KMS-11 (cell line): ENCODE measurements at regions not wholly inside any gene's neighbourhood (a gene's known extent, or its start where the extent isn't known, plus 50 kb on each side); places are given as distances from the start of the nearest gene placed in this dataset.

ENCODE experiments used
- H2AFZ ChIP-seq: fragments of 200-600 bp; sonication (generic); 2 replicates; pipeline ENCODE4 v1.6.1; 2016; ENCODE audit warnings: antibody characterized with exemption, mixed run types, low read depth
- H3K27ac ChIP-seq: fragments of 200-600 bp; sonication (generic); 2 replicates; pipeline ENCODE4 v1.6.1; 2016; ENCODE audit warnings: mild to moderate bottlenecking, mixed run types
- H3K27me3 ChIP-seq: fragments of 200-600 bp; sonication (generic); 2 replicates; pipeline ENCODE4 v1.6.1; 2017; ENCODE audit warnings: mild to moderate bottlenecking, low read depth, mixed run types, moderate library complexity; ENCODE audit not compliant: insufficient read depth
- H3K36me3 ChIP-seq: fragments of 200-600 bp; sonication (generic); 2 replicates; pipeline ENCODE4 v1.6.1; 2017; ENCODE audit warnings: mild to moderate bottlenecking, mixed run types; ENCODE audit not compliant: insufficient read depth
- H3K4me1 ChIP-seq: fragments of 200-600 bp; sonication (generic); 2 replicates; pipeline ENCODE4 v1.6.1; 2016; ENCODE audit warnings: mild to moderate bottlenecking, low read depth, mixed run types; ENCODE audit not compliant: poor library complexity, severe bottlenecking
- H3K4me2 ChIP-seq: fragments of 200-600 bp; sonication (generic); 2 replicates; pipeline ENCODE4 v1.7.0; 2016; ENCODE audit warnings: mild to moderate bottlenecking, mixed run types
- H3K4me3 ChIP-seq: fragments of 200-600 bp; sonication (generic); IDR thresholded peaks from 2 replicates; pipeline ENCODE4 v1.6.1; 2017; ENCODE audit warnings: low read depth, low read length, mixed read lengths; ENCODE audit not compliant: insufficient read depth
- H3K79me2 ChIP-seq: fragments of 200-600 bp; sonication (generic); 2 replicates; pipeline ENCODE4 v1.6.1; 2016; ENCODE audit warnings: low read depth, mixed run types; ENCODE audit not compliant: insufficient read depth
- H3K9ac ChIP-seq: fragments of 200-600 bp; sonication (generic); 2 replicates; pipeline ENCODE4 v1.6.1; 2016; ENCODE audit warnings: mild to moderate bottlenecking, mixed run types
- H4K20me1 ChIP-seq: fragments of 200-600 bp; sonication (generic); 2 replicates; pipeline ENCODE4 v1.6.1; 2016; ENCODE audit warnings: mild to moderate bottlenecking, mixed run types; ENCODE audit not compliant: insufficient read depth
- TF ChIP-seq, protein P1 (sequence below): fragments of 200-600 bp; sonication (generic); conservative IDR thresholded peaks from 2 replicates; pipeline ENCODE4 v1.6.1; 2017; ENCODE audit warnings: low read depth, mild to moderate bottlenecking, antibody characterized with exemption, low read length, moderate library complexity, mixed read lengths

DNA sequence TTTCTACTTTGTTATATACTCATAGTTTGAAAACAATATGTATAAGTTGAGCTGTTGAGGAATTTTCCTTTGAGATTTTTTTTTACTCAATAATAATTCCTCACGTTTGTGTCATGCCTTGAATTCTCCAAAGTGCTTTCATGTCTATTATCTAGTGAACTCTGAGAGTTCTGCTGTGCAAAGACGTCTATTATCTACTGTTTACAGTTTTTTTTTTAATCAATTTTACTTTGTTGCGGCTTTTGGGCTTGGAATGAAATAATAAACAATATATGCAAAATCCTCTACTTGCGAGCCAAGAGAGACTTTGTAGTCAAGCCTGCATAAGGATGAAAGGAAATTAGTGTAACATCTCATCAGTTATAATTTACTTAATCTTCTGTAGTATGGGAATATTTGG, 107.2 kb upstream of the FRMD6 start:
- H3K36me3 ChIP-seq, result no peaks in the 10 kb centered on the region
- no peak overlapping the region for H3K4me2 ChIP-seq
- no peak overlapping the region for H3K9ac ChIP-seq
- H3K27me3 ChIP-seq, result no peaks in the 10 kb centered on the region
- H3K79me2 ChIP-seq, result no peaks in the 10 kb centered on the region
- no peaks in the 10 kb centered on the region for H4K20me1 ChIP-seq
- H3K4me1 ChIP-seq, result peaks cover 5% of the 10 kb centered on the region
- no peak overlapping the region for H3K27ac ChIP-seq
- no peak overlapping the region for H2AFZ ChIP-seq
- no peak overlapping the region for H3K4me3 ChIP-seq
- TF ChIP-seq, protein P1, sequence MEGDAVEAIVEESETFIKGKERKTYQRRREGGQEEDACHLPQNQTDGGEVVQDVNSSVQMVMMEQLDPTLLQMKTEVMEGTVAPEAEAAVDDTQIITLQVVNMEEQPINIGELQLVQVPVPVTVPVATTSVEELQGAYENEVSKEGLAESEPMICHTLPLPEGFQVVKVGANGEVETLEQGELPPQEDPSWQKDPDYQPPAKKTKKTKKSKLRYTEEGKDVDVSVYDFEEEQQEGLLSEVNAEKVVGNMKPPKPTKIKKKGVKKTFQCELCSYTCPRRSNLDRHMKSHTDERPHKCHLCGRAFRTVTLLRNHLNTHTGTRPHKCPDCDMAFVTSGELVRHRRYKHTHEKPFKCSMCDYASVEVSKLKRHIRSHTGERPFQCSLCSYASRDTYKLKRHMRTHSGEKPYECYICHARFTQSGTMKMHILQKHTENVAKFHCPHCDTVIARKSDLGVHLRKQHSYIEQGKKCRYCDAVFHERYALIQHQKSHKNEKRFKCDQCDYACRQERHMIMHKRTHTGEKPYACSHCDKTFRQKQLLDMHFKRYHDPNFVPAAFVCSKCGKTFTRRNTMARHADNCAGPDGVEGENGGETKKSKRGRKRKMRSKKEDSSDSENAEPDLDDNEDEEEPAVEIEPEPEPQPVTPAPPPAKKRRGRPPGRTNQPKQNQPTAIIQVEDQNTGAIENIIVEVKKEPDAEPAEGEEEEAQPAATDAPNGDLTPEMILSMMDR, result no peak

DNA sequence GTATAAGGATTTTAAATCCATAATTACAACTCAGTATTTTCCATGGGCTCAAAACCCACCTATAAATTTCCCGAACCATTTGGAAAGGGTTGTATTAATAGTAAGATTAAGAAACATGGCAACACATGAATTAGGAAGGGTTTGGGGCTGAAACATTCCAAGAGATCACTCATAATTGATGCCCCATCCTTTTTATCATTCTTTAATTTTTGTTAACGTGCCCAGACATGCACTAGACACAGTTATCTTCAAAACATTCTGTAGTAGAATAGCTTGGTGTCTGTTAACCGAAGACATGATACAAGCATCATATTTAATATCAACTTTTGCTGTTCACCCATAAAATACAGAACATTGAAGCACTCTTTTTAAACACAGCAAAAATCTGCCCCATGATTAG, 106.8 kb upstream of the FRMD6 start:
- Histone ChIP-seq H2AFZ (no peak overlapping the region), H3K4me1 (peaks cover under 1% of the 10 kb centered on the region), H3K27ac (no peak overlapping the region), H3K27me3 (no peaks in the 10 kb centered on the region), H3K4me2 (no peak overlapping the region), H3K79me2 (no peaks in the 10 kb centered on the region), H3K36me3 (no peaks in the 10 kb centered on the region), H3K4me3 (no peak overlapping the region), H4K20me1 (no peaks in the 10 kb centered on the region), H3K9ac (no peak overlapping the region)
- TF ChIP-seq, protein P1, result no peak

DNA sequence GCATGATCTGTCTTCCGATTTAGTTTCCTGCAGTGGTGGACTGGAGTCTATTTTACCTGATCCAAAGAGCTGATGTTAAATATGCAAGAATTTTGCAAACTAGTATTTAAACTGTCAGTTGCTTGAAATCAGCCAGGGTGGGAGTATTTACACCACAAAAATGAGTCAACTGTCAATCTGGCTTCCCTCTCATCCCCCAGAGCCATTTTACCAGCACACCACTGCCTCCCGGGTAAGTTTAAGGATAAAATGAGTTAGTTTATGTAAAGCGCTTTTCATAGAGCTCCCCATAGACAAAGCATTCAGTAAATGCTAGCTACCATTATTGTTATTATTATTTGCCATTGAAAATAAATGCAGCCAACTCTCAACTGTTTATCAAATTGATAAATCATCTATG, 106.3 kb upstream of the FRMD6 start:
- TF ChIP-seq, protein P1, result no peak
- Histone ChIP-seq H3K27ac (no peak overlapping the region), H3K27me3 (no peaks in the 10 kb centered on the region), H2AFZ (no peak overlapping the region), H3K4me2 (no peak overlapping the region), H3K36me3 (no peaks in the 10 kb centered on the region), H3K79me2 (no peaks in the 10 kb centered on the region), H3K4me1 (no peaks in the 10 kb centered on the region), H3K9ac (no peak overlapping the region), H3K4me3 (no peak overlapping the region), H4K20me1 (no peaks in the 10 kb centered on the region)

DNA sequence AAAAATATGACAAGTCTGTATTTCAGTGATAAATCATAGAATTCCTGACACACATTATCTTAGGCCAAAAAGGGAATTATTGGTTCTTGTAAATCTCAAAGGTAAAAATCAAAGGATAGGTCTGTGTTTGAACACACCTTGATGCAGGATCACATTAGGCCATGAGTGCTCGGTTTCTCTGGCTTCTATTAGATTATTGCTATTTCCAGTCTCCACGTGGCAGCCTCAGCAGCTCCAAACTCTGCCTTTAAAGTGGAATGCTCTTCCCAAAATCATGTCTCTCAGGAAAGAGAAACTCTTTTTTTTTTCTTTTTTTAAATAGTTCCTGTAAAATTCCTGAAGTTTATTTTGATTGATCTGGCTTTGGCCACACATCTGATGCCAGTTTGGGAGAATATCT, 105.6 kb upstream of the FRMD6 start:
- H3K27ac ChIP-seq, result no peak overlapping the region
- H4K20me1 ChIP-seq, result no peaks in the 10 kb centered on the region
- no peak overlapping the region for H3K4me3 ChIP-seq
- H2AFZ ChIP-seq, result no peak overlapping the region
- TF ChIP-seq, protein P1, result no peak
- no peak overlapping the region for H3K9ac ChIP-seq
- H3K4me1 ChIP-seq, result no peaks in the 10 kb centered on the region
- H3K79me2 ChIP-seq, result no peaks in the 10 kb centered on the region
- H3K4me2 ChIP-seq, result no peak overlapping the region
- H3K36me3 ChIP-seq, result no peaks in the 10 kb centered on the region
- H3K27me3 ChIP-seq, result no peaks in the 10 kb centered on the region
